Tibial nerve (tissue), 4 donors: ENCODE measurements at regions not wholly inside any gene's neighbourhood (a gene's known extent, or its start where the extent isn't known, plus 50 kb on each side); places are given as distances from the start of the nearest gene placed in this dataset.

Experiments used
- CTCF ChIP-seq, 5 experiments: fragments of 200-600 bp in 3 of 5; fragments of 450-650 bp in 2 of 5; sonication (generic) in 3 of 5; IDR thresholded peaks; one replicate each; pipeline ENCODE4 v1.5.1; 2016 to 2019; ENCODE audit warnings: antibody characterized with exemption in 5 of 5, mild to moderate bottlenecking in 3 of 5, moderate library complexity in 2 of 5
- EP300 ChIP-seq, 2 donors: sonication (generic); formaldehyde crosslinking; IDR thresholded peaks; one replicate each; pipeline ENCODE4 v1.6.1; 2017; ENCODE audit warnings: antibody characterized with exemption in 2 of 2, mild to moderate bottlenecking in 1 of 2

- TF ChIP-seq CTCF (IDR thresholded peaks at IDR 0.05) (no peak), EP300 (IDR thresholded peaks at IDR 0.05) (no peak)
Measured at GRCh38 chr9:2963307-2963706, 119.4 kb upstream of the PUM3 start.
